Activated CD4-positive, CD25-positive, alpha-beta regulatory T cell treated with anti-CD3 and anti-CD28 coated beads, Interleukin-2, amount 50 U/mL, for 24 hours (primary cell): ENCODE measurements at regions not wholly inside any gene's neighbourhood (a gene's known extent, or its start where the extent isn't known, plus 50 kb on each side); places are given as distances from the start of the nearest gene placed in this dataset.
"Not testable (repeated sequence)": the region's sequence is repeated elsewhere in the genome, so short reads cannot be mapped to it uniquely, and the experiment has no call there.

Experiments used
- ATAC-seq, 2 donors: fragments of 150-1000 bp; cut with Tn5 transposase; one replicate each; pipeline ENCODE4 v1.10.0; 2021; ENCODE audit warnings: mild to moderate bottlenecking in 1 of 2, moderate library complexity in 1 of 2

- no peak for ATAC-seq
Observed at GRCh38 chr14:48250575-48250974, 575.2 kb upstream of the MDGA2 start.

- ATAC-seq: no peak
Observed at GRCh38 chr14:48247977-48248376, 572.6 kb upstream of the MDGA2 start.

- no peak for ATAC-seq
Observed at GRCh38 chr14:48243900-48244299, 568.5 kb upstream of the MDGA2 start.

- no peak for ATAC-seq
Observed at GRCh38 chr14:48229091-48229490, 553.7 kb upstream of the MDGA2 start.

- ATAC-seq: no peak
Observed at GRCh38 chr14:48193893-48194292, 518.5 kb upstream of the MDGA2 start.

GRCh38 chr14:48149624-48150023, 474.2 kb upstream of the MDGA2 start:
- ATAC-seq: not testable (repeated sequence)

GRCh38 chr14:48140804-48141203, 465.4 kb upstream of the MDGA2 start:
- no peak for ATAC-seq

- ATAC-seq: no peak
Observed at GRCh38 chr14:48129472-48129871, 454.1 kb upstream of the MDGA2 start.

- no peak for ATAC-seq
Observed at GRCh38 chr14:48127674-48128073, 452.3 kb upstream of the MDGA2 start.

- ATAC-seq: no peak
Observed at GRCh38 chr14:48125654-48126053, 450.2 kb upstream of the MDGA2 start.

- ATAC-seq: no peak
Observed at GRCh38 chr14:48113713-48114112, 438.3 kb upstream of the MDGA2 start.

GRCh38 chr14:48111151-48111550, 435.7 kb upstream of the MDGA2 start:
- no peak for ATAC-seq

GRCh38 chr14:48107646-48108045, 432.2 kb upstream of the MDGA2 start:
- ATAC-seq: no peak

- ATAC-seq: no peak
Observed at GRCh38 chr14:48096897-48097296, 421.5 kb upstream of the MDGA2 start.

GRCh38 chr14:48086516-48086915, 411.1 kb upstream of the MDGA2 start:
- ATAC-seq: no peak

GRCh38 chr14:48075487-48075886, 400.1 kb upstream of the MDGA2 start:
- no peak for ATAC-seq

GRCh38 chr14:48052973-48053372, 377.6 kb upstream of the MDGA2 start:
- ATAC-seq: no peak

GRCh38 chr14:48035836-48036235, 360.4 kb upstream of the MDGA2 start:
- ATAC-seq: no peak

GRCh38 chr14:48027115-48027514, 351.7 kb upstream of the MDGA2 start:
- ATAC-seq: no peak

- no peak for ATAC-seq
Observed at GRCh38 chr14:48023881-48024280, 348.5 kb upstream of the MDGA2 start.

- ATAC-seq: not testable (repeated sequence)
Observed at GRCh38 chr14:48011484-48011883, 336.1 kb upstream of the MDGA2 start.

- ATAC-seq: no peak
Observed at GRCh38 chr14:48008646-48009045, 333.2 kb upstream of the MDGA2 start.

- no peak for ATAC-seq
Observed at GRCh38 chr14:48005986-48006385, 330.6 kb upstream of the MDGA2 start.

GRCh38 chr14:47993883-47994282, 318.5 kb upstream of the MDGA2 start:
- no peak for ATAC-seq

GRCh38 chr14:47988175-47988574, 312.8 kb upstream of the MDGA2 start:
- no peak for ATAC-seq

- ATAC-seq: no peak
Observed at GRCh38 chr14:47978871-47979270, 303.5 kb upstream of the MDGA2 start.
